GM10248 (cell line): ENCODE measurements at regions not wholly inside any gene's neighbourhood (a gene's known extent, or its start where the extent isn't known, plus 50 kb on each side); places are given as distances from the start of the nearest gene placed in this dataset.

Experiments used
- CTCF ChIA-PET: fragments of 300-600 bp; sonication (Branson Sonifier 250); formaldehyde crosslinking; extraction: SDS; loops from one replicate; lab custom pipeline; 2021; ENCODE audit warnings: antibody characterized with exemption; lab: Yijun Ruan, JAX
- POLR2A ChIA-PET: fragments of 350-650 bp; sonication (Branson Sonifier 250); formaldehyde crosslinking; extraction: SDS; loops from one replicate; lab custom pipeline; 2020; ENCODE audit warnings: antibody characterized with exemption; lab: Yijun Ruan, JAX
- DNase-seq: peaks from one replicate; pipeline ENCODE4 v3.0.0; 2012; ENCODE audit errors: extremely low spot score
- CTCF ChIP-seq: IDR thresholded peaks from 2 replicates; pipeline ENCODE4 v1.5.1; 2012; ENCODE audit warnings: mild to moderate bottlenecking, low read depth; ENCODE audit errors: extremely low read depth, missing control alignments, control extremely low read depth

- TF ChIP-seq CTCF = no peak
- ChIA-PET CTCF (interaction anchor here (0.7 kb wide), 1 partner anchor 18 kb away, joined by 4 read pairs; no protein-coding TSS in a partner anchor), POLR2A (no interaction called here)
- DNase-seq = no peak
Measured at GRCh38 chr13:73571376-73571775, 512.6 kb downstream of the KLF5 start.

- ChIA-PET POLR2A (no interaction called here), CTCF (interaction anchor here (1.5 kb wide), 1 partner anchor 8 kb away, joined by 5 read pairs; no protein-coding TSS in a partner anchor)
- no peak for TF ChIP-seq CTCF
- no peak for DNase-seq
Measured at GRCh38 chr13:73556902-73557301, 498.1 kb downstream of the KLF5 start.

- POLR2A ChIA-PET = no interaction called here
- no peak for DNase-seq
- CTCF ChIA-PET = interaction anchor here (0.9 to 1.5 kb wide), 3 partner anchors 9 to 28 kb away, joined by 3 to 5 read pairs (median 4); no protein-coding TSS in a partner anchor
- no peak for TF ChIP-seq CTCF
Measured at GRCh38 chr13:73556128-73556527, 497.3 kb downstream of the KLF5 start.

- ChIA-PET CTCF (interaction anchor here (1.3 kb wide), 1 partner anchor 9 kb away, joined by 4 read pairs; no protein-coding TSS in a partner anchor), POLR2A (no interaction called here)
- no peak for DNase-seq
- no peak for TF ChIP-seq CTCF
Measured at GRCh38 chr13:73551736-73552135, 492.9 kb downstream of the KLF5 start.

- ChIA-PET CTCF (interaction anchor here (0.8 kb wide), 1 partner anchor 12 kb away, joined by 4 read pairs; no protein-coding TSS in a partner anchor), POLR2A (no interaction called here)
- DNase-seq = no peak
- TF ChIP-seq CTCF = no peak
Measured at GRCh38 chr13:73549717-73550116, 490.9 kb downstream of the KLF5 start.

- no peak for TF ChIP-seq CTCF
- POLR2A ChIA-PET = no interaction called here
- CTCF ChIA-PET = interaction anchor here (0.7 kb wide), 1 partner anchor 43 kb away, joined by 4 read pairs; no protein-coding TSS in a partner anchor
- no peak for DNase-seq
Measured at GRCh38 chr13:73548449-73548848, 489.6 kb downstream of the KLF5 start.

GRCh38 chr13:73547239-73547638 is 488.4 kb downstream of the KLF5 start:
- CTCF ChIA-PET = no interaction called here
- no peak for DNase-seq
- TF ChIP-seq CTCF = no peak
- POLR2A ChIA-PET = no interaction called here
